ENCODE measurements at regions not wholly inside any gene's neighbourhood (a gene's known extent, or its start where the extent isn't known, plus 50 kb on each side); places are given as distances from the start of the nearest gene placed in this dataset.

- Histone ChIP-seq H3K27ac (ENCODE audit: low read depth, low read length) (no peak overlapping the region), H3F3A (ENCODE audit: control insufficient read depth, insufficient read depth) (no peaks in the 10 kb centered on the region), H3K4me1 (ENCODE audit: control insufficient read depth, low read length) (no peaks in the 10 kb centered on the region), H3K79me2 (ENCODE audit: control insufficient read depth, low read length) (no peaks in the 10 kb centered on the region), H3K9me2 (replicated peaks; ENCODE audit: control insufficient read depth, low read length) (no peaks in the 10 kb centered on the region), H3K4me3 (ENCODE audit: low read length) (no peak overlapping the region), H3K36me3 (ENCODE audit: control insufficient read depth, low read length) (no peaks in the 10 kb centered on the region), H3K4me2 (ENCODE audit: low read length) (no peak overlapping the region), H3K27me3 (ENCODE audit: control insufficient read depth, low read length) (no peaks in the 10 kb centered on the region), H3K9me3 (ENCODE audit: control insufficient read depth, insufficient read depth, low read length) (no peaks in the 10 kb centered on the region; the same call in 1 of the 2 replicates), H4K20me1 (ENCODE audit: control insufficient read depth, insufficient read depth, low read depth, low read length) (no peaks in the 10 kb centered on the region)
- TF ChIP-seq CTCF (IDR thresholded peaks at IDR 0.05; ENCODE audit: low read depth, low read length, poor library complexity, severe bottlenecking), result no peak
- no peak for TF ChIP-seq EZH2phosphoT487 (IDR thresholded peaks at IDR 0.05; ENCODE audit: borderline replicate concordance, low read length)
Observed at GRCh38 chr4:123643691-123644090, 247.1 kb downstream of the SPRY1 start.

- H3K4me3 ChIP-seq (ENCODE audit: low read length), result no peak overlapping the region
- H3K4me2 ChIP-seq (ENCODE audit: low read length), result no peak overlapping the region
- no peaks in the 10 kb centered on the region for H3K27me3 ChIP-seq (ENCODE audit: control insufficient read depth, low read length)
- no peaks in the 10 kb centered on the region for H3K4me1 ChIP-seq (ENCODE audit: control insufficient read depth, low read length)
- TF ChIP-seq EZH2phosphoT487 (IDR thresholded peaks at IDR 0.05; ENCODE audit: borderline replicate concordance, low read length), result no peak
- no peak for TF ChIP-seq CTCF (IDR thresholded peaks at IDR 0.05; ENCODE audit: low read depth, low read length, poor library complexity, severe bottlenecking)
- H3K9me3 ChIP-seq (ENCODE audit: control insufficient read depth, insufficient read depth, low read length), result no peaks in the 10 kb centered on the region
- no peaks in the 10 kb centered on the region for H3F3A ChIP-seq (ENCODE audit: control insufficient read depth, insufficient read depth)
- no peaks in the 10 kb centered on the region for H3K36me3 ChIP-seq (ENCODE audit: control insufficient read depth, low read length)
- no peaks in the 10 kb centered on the region for H4K20me1 ChIP-seq (ENCODE audit: control insufficient read depth, insufficient read depth, low read depth, low read length)
- H3K79me2 ChIP-seq (ENCODE audit: control insufficient read depth, low read length), result no peaks in the 10 kb centered on the region
- no peaks in the 10 kb centered on the region for H3K9me2 ChIP-seq (replicated peaks; ENCODE audit: control insufficient read depth, low read length)
- H3K27ac ChIP-seq (ENCODE audit: low read depth, low read length), result no peak overlapping the region
Observed at GRCh38 chr4:123649250-123649644, 252.7 kb downstream of the SPRY1 start.

- H3K9me2 ChIP-seq (replicated peaks; ENCODE audit: control insufficient read depth, low read length), result no peaks in the 10 kb centered on the region
- no peak overlapping the region for H3K4me3 ChIP-seq (ENCODE audit: low read length)
- no peaks in the 10 kb centered on the region for H3K27me3 ChIP-seq (ENCODE audit: control insufficient read depth, low read length)
- no peaks in the 10 kb centered on the region for H3F3A ChIP-seq (ENCODE audit: control insufficient read depth, insufficient read depth)
- no peaks in the 10 kb centered on the region for H3K4me1 ChIP-seq (ENCODE audit: control insufficient read depth, low read length)
- H3K79me2 ChIP-seq (ENCODE audit: control insufficient read depth, low read length), result no peaks in the 10 kb centered on the region
- H3K9me3 ChIP-seq (ENCODE audit: control insufficient read depth, insufficient read depth, low read length), result no peaks in the 10 kb centered on the region
- TF ChIP-seq EZH2phosphoT487 (IDR thresholded peaks at IDR 0.05; ENCODE audit: borderline replicate concordance, low read length) (no peak), CTCF (IDR thresholded peaks at IDR 0.05; ENCODE audit: low read depth, low read length, poor library complexity, severe bottlenecking) (no peak)
- no peak overlapping the region for H3K4me2 ChIP-seq (ENCODE audit: low read length)
- no peaks in the 10 kb centered on the region for H3K36me3 ChIP-seq (ENCODE audit: control insufficient read depth, low read length)
- H4K20me1 ChIP-seq (ENCODE audit: control insufficient read depth, insufficient read depth, low read depth, low read length), result no peaks in the 10 kb centered on the region
- no peak overlapping the region for H3K27ac ChIP-seq (ENCODE audit: low read depth, low read length)
Observed at GRCh38 chr4:123649645-123650391, 253.2 kb downstream of the SPRY1 start.

All from DOHH2 (cell line).